ENCODE measurements at regions not wholly inside any gene's neighbourhood (a gene's known extent, or its start where the extent isn't known, plus 50 kb on each side); places are given as distances from the start of the nearest gene placed in this dataset.

- DNase-seq = no peak
Measured at GRCh38 chr13:80235166-80235966, 105.6 kb downstream of the SPRY2 start.

DNA sequence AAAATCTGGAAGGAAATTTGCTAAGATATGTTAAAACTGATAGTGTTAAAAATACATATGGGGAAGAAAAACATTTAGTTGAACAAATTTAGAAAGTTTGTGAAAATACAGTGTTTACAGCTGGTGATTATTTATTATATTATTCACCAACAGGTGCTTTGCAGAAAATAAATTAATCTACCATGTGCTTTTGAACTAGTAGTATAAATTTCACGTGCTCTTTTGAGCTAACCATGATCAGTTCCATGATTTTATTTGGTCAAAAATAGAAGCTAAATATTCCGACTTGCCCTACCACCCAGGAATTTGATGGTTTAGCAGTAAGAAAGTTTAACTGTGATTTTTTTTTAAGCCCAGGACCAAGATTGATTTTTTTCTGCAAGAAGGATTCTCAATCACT is 113.3 kb downstream of the SPRY2 start:
- no peak for DNase-seq

DNA sequence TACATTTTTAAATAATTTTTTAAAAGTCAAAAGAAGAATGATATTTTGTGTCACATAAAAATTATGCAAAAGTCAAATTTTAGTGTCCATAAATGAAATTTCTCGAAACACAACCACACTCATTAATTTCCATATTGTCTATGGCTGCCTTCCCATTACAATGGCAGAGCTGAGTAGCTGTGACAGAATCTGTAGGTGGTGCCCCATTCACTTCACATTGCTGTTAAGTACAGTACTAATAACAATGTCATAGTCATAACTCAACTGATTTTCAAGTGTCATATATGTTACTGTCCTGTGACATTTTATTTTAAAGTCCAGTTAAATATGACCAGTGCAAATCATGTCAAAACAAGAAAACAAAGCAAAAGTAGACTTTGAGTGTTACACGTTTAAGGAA is 114.3 kb downstream of the SPRY2 start:
- no peak for DNase-seq

DNA sequence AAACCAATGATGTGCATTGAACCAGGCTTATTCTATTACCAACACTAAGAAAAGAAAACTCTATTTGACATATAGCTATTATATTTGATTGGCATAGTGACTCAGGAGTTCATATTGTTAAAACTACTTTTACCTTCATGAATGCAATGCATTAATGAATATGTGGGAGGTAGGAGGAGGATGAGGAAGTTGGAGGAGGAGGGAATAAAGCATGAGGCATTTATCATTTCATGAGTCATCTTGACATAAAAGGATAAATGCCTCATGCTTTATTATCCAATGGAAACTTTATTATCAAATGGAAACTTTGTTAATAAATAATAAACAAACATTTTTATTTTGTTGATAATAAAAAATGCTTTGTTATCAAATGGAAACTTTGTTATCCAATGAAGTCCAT is 116.5 kb downstream of the SPRY2 start:
- DNase-seq = no peak

GRCh38 chr13:80217614-80218456 is 123.1 kb downstream of the SPRY2 start:
- DNase-seq = no peak

DNA sequence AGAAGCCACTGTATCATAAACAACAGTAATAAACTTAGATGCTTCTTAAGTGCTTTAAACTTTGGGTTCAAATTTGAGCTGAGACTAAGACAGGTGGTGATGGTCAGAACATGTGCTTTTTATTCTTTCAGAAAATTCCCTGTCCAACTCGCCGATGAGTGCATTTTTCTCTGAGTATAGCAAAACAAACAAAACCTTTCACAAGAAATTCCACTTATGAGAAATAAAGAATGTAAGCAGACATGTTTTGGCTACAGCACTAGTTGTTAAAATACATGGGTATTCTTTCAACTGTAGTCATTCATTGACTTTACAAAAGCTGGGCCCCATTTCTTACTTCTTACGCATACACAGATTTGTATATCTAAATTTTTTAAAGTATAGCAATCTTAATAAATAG is 125.6 kb downstream of the SPRY2 start:
- DNase-seq = no peak

DNA sequence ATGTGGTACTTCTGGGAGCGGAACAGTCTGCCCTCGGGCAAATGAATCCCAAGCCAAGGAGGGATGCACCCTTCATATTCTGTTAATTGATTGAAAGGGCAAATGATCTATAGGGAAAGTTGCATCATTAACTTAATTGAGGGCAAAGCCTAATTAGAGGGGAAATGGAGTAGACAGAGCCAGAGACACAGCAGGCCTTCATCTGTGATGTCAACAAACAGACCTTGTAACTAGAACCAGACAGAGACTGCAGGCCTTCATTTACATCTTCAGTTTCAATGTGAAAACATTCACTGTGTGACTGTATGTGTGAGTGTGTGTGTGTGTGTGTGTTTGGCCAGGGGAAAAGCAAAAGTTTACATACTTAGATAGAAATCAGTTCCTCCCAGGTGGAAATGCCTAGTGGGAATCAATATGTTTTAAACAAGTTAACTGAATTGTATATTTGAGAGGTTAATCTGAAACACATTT is 126.4 kb downstream of the SPRY2 start:
- no peak for DNase-seq

- DNase-seq = no peak
Measured at GRCh38 chr13:80214050-80214449, 126.9 kb downstream of the SPRY2 start.

GRCh38 chr13:80213201-80213600 is 127.7 kb downstream of the SPRY2 start:
- no peak for DNase-seq

DNA sequence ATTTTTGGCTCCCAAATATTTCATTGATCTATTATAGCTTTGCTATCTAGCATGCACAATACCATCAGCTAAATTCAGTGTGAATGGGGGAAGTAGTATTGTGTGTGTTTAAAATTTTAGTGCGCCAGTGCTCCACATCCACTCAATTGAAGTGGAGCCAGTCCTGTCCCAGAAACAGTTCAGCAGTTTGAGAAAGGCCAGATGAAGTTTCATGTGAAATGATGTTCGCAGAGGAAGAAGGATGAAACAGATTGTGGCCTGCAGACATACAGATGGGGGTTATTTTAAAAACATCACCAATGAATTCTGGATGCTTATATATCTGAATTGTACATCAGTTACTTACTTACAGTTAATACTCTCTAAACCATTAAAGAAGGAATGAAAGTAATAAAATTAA is 129.4 kb downstream of the SPRY2 start:
- no peak for DNase-seq

DNA sequence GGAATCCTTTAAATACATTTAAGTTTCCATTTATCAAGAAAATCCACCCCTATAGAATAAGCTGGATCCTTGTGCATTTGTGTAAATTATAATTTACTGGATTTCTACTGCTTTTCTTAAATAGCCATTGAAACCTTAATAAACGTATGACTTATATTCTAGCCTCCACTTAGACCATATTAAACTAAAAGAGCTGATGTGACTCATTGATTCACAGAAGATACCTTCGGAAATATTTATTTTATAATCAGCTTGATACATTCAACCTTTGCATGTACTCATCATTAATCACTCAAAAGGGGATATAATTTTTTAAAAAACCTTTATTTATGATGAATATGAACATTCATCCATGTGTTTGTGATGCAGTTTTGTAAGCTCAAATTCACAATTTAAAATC is 136.3 kb downstream of the SPRY2 start:
- DNase-seq = no peak

DNA sequence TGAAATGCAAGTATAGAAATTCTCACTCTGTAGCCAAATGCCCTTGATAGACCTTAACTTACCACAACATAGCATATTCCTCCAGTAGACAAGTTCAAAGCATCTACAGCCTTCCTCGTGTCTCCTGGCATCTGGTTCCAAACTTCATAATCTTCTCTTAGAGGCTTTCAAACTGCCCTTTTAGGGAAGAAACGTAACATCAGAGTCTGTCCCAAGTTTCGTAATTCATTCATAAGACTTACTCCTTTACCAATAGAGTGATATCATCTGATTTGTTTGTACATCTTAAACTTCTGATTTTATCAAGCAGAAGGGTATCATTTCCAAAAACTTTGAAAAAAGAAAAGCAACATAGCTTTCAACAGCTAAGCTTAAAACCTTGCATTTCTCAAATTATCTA is 137.4 kb downstream of the SPRY2 start:
- DNase-seq = no peak

- no peak for DNase-seq
Measured at GRCh38 chr13:80201694-80202468, 139.0 kb downstream of the SPRY2 start.

DNA sequence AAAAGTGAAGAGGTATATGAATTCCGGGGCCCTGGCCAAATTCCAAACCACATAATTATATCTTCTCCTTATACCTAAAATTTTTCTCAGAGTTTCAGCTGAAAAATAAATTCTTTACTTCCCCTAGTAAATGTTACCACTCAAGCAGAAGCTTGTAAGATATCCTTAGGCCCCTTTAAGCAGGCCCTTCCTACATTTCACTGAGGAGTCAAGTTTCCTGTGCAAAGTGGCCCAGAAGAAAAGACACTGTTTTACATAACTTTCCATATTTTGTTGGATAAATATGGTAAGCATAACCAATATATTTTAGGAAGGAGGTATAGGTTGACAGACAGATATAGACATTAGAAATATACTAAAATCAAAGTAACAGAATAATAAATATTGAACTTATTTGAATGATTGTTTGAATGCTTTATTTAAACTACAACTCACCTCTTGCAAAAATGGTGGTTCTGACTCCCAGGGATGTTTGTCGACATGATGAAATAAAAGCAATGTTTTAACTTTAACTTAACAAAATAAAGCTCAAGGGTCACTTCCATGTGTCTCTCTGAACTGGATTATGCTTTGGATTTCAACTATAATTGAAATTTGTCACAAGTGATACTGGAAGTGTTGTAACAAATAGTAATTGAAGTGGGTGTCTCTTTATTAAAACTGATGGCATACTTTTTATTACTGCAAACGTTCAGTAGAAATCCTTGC is 141.2 kb downstream of the SPRY2 start:
- no peak for DNase-seq

GRCh38 chr13:80199067-80199466 is 141.9 kb downstream of the SPRY2 start:
- no peak for DNase-seq

DNA sequence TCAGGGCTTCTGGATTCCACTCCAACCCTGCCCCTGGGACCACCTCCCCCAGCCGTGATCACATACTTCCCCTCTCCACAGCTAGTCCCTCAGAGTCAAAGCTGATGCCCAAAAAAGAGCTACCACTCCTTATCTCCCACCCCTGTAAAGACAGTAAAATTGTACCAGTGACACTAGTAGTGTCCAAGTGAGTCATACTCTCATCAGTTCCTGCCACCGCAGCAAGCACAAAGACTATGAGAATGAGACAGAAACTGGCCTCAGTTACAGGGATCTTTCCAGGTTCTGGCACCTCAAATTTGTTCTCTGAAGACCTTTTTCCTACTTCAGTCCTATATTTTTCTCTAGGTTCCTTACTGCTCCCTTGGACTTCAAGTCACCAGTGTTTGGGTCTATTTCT is 144.2 kb downstream of the SPRY2 start:
- DNase-seq = no peak

GRCh38 chr13:80195649-80196048 is 145.3 kb downstream of the SPRY2 start:
- no peak for DNase-seq

DNA sequence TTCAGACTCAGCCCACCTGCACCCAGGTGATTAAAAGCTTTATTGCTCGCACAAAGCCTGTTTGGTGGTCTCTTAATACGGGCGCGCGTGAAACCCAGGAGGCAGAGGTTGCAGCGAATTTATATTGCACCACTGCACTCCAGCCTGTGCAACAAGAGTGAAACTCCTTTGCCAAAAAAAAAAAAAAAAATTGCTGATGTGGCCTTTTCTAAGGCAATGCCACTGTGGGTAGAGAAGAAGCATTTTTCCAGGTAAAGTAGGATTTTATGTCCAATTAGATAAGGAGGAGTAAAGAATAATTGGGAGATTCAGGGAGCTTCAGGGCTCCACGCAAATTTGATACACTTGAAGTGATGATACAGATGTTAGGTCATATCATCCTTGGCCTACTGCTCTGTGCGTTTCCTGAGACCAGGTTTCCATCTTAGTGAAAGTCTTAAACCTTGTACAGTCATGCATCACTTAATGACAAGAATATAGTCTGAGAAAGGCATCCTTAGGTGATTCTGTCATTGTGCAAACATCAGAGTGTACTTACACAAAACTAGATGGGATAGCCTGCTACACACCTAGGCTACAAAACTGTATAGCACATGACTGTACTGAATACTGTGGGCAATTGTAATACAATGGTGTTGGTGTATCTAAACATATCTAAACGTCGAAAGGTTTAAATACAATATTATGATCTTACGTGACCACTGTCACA is 150.9 kb downstream of the SPRY2 start:
- DNase-seq = no peak

GRCh38 chr13:80180740-80181355 is 160.1 kb downstream of the SPRY2 start:
- DNase-seq = no peak

- no peak for DNase-seq
Measured at GRCh38 chr13:80177327-80177726, 163.6 kb downstream of the SPRY2 start.

DNA sequence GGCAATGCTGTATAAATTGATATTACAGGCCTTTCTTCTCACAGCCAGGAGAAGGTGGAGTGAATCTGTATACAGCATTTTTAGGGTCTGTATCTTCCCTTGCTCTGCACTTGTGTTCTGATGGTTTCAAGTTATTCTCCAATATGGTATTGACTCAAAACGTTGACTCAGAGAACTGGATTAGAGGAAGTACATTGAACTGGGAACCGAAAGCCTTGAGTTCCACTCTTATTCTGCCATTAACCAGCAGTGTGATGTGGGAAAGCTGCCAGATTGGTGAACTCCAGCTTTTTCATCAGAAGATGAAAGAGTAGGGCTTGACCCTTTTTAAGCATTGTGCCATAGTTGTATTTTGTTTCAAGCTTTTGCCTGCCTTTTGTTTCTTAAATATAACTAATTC is 167.7 kb downstream of the SPRY2 start:
- DNase-seq = no peak

DNA sequence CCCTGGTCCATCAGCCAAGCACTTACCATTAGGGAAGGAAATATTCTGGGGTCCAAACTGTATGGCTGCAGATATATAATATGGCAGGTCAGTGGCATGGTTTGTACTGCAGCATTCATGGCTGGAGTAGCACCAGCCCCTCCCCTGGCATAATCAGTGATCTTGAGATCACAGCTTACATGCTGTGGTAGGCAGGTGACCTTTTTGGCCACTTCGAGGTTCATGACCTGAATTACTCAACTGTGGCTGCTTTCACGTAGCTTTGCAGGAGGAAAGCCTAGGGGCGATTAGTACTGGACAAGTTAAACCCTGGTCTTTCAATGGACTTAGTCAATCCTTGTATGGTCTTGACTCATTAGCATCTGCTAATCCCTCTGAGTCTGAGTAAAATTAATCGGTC is 169.8 kb downstream of the SPRY2 start:
- DNase-seq = no peak
